ENCODE measurements at regions not wholly inside any gene's neighbourhood (a gene's known extent, or its start where the extent isn't known, plus 50 kb on each side); places are given as distances from the start of the nearest gene placed in this dataset.
"Not testable (repeated sequence)": the region's sequence is repeated elsewhere in the genome, so short reads cannot be mapped to it uniquely, and the experiment has no call there.

DNA sequence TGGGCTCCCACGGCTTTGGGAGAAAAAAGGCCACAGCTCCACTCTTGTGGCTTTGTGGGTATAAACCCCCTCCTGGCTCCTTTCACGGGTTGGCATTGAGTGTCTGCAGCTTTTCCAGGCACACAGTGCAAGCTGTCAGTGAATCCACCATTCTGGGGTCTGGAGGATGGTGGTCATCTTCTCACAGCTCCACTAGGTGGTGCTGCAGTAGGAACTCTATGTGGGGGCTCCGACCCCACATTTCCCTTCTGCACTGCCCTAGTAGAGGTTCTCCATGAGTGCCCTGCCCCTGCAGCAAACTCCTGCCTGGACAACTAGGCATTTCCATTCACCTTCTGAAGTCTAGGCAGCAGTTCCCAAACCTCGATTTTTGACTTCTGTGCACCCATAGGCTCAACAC is 104.5 kb downstream of the ART5 start:
- TF ChIP-seq, protein P1, sequence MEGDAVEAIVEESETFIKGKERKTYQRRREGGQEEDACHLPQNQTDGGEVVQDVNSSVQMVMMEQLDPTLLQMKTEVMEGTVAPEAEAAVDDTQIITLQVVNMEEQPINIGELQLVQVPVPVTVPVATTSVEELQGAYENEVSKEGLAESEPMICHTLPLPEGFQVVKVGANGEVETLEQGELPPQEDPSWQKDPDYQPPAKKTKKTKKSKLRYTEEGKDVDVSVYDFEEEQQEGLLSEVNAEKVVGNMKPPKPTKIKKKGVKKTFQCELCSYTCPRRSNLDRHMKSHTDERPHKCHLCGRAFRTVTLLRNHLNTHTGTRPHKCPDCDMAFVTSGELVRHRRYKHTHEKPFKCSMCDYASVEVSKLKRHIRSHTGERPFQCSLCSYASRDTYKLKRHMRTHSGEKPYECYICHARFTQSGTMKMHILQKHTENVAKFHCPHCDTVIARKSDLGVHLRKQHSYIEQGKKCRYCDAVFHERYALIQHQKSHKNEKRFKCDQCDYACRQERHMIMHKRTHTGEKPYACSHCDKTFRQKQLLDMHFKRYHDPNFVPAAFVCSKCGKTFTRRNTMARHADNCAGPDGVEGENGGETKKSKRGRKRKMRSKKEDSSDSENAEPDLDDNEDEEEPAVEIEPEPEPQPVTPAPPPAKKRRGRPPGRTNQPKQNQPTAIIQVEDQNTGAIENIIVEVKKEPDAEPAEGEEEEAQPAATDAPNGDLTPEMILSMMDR (IDR thresholded peaks at IDR 0.05): not testable (repeated sequence)
- not testable (repeated sequence) for TF ChIP-seq POLR2A (IDR thresholded peaks at IDR 0.05)

All from heart left ventricle (tissue), 13 donors.